Activated naive CD8-positive, alpha-beta T cell treated with anti-CD3 and anti-CD28 coated beads, Interleukin-2, amount 50 U/mL, for 24 hours (primary cell): ENCODE measurements at regions not wholly inside any gene's neighbourhood (a gene's known extent, or its start where the extent isn't known, plus 50 kb on each side); places are given as distances from the start of the nearest gene placed in this dataset.

Experiments
- ATAC-seq: fragments of 150-1000 bp; cut with Tn5 transposase; one replicate; pipeline ENCODE4 v1.10.0; 2021
- DNase-seq: peaks from one replicate; pipeline ENCODE4 v3.0.0; 2021
- H3K27ac Mint-ChIP-seq: one replicate; pipeline ENCODE4 v1.8.0; 2021; ENCODE audit warnings: mild to moderate bottlenecking, mixed read lengths
- H3K27me3 Mint-ChIP-seq: one replicate; pipeline ENCODE4 v1.8.0; 2021; ENCODE audit warnings: mixed read lengths
- H3K36me3 Mint-ChIP-seq: one replicate; pipeline ENCODE4 v1.8.0; 2021; ENCODE audit warnings: low read depth, mixed read lengths
- H3K4me1 Mint-ChIP-seq: one replicate; pipeline ENCODE4 v1.8.0; 2021; ENCODE audit warnings: mixed read lengths
- H3K4me3 Mint-ChIP-seq: one replicate; pipeline ENCODE4 v1.8.0; 2021; ENCODE audit warnings: mild to moderate bottlenecking, moderate library complexity, mixed read lengths
- H3K9me3 Mint-ChIP-seq: one replicate; pipeline ENCODE4 v1.8.0; 2021; ENCODE audit warnings: mixed read lengths

- no peaks in the 10 kb centered on the region for H3K36me3 Mint-ChIP-seq
These were observed 461.3 kb downstream of the ENC1 start for GRCh38 chr5:74179179-74179578.

DNA sequence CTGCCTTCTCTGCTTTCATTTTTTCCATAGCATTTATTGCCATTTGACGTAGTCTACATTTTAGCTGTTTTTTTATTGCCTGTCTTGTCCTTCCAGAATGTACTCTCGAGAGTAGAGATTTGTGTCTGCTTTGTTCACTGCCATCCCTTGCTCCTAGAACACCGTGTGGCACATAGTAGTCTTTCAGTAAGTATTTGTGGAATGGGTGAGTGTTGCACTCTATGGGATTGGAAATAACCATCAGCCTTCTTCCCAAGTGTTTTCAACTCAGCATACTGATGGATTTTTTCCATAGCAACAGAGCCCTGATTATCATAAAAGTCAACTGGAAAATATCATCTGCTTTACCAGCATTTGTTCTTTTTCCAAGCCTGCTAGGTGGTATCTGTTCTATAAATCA is 462.6 kb downstream of the ENC1 start:
- Mint-ChIP-seq H3K27me3 (peaks cover 14% of the 10 kb centered on the region), H3K9me3 (no peaks in the 10 kb centered on the region), H3K4me3 (no peak overlapping the region), H3K36me3 (no peaks in the 10 kb centered on the region), H3K4me1 (peaks cover 7% of the 10 kb centered on the region), H3K27ac (no peak overlapping the region)
- no peak for DNase-seq
- no peak for ATAC-seq

More at GRCh38 chr5:74179179-74179578, 461.3 kb downstream of the ENC1 start:
- Mint-ChIP-seq H3K27me3 (peaks cover 14% of the 10 kb centered on the region), H3K4me1 (peaks cover 7% of the 10 kb centered on the region), H3K27ac (no peak overlapping the region), H3K9me3 (no peaks in the 10 kb centered on the region), H3K4me3 (no peak overlapping the region)
- no peak for ATAC-seq
- DNase-seq: no peak

DNA sequence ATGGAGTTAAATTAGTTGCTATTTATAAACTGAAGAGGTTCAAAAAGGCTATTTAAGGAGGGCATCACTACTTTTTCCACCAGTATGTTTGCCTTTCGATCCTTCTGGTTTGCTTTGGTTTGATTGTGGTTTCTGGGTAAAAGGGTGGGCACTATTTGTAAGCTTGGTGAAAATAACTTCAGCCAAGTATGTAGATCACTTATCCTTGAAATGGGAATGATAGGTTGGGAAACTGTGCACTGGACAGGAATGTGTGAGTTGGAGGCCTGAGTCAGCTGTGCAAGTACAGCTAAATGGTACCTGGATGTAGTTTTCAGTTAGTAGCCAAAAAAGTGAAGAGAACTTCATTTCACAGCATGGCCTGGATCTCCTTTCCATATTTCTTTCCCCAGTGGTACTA is 466.2 kb downstream of the ENC1 start:
- H3K27me3 Mint-ChIP-seq: peaks cover 7% of the 10 kb centered on the region
- ATAC-seq (no peak), DNase-seq (no peak)
- no peaks in the 10 kb centered on the region for H3K4me1 Mint-ChIP-seq
- H3K36me3 Mint-ChIP-seq: no peaks in the 10 kb centered on the region
- H3K27ac Mint-ChIP-seq: no peak overlapping the region
- H3K9me3 Mint-ChIP-seq: no peaks in the 10 kb centered on the region
- H3K4me3 Mint-ChIP-seq: no peak overlapping the region

DNA sequence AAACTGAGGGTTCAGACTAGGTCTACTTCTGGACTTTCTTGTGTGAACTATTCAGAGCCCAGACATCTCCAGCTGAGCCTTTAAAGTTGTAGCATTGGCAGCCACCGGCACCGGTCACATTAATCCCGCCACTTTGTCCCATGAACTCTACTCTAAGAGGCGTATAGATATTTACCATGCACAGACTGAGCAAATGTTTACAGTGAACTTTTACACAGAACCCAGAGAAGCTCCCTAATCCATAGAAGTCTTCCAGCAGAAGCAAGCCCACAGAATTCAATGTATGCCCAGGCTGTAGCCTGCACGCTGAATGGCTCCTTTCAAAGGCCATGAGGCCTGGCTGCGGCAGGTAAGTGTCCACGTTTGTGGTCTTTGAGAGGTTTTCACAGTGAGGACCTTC is 466.9 kb downstream of the ENC1 start:
- H3K4me3 Mint-ChIP-seq: no peak overlapping the region
- no peak for ATAC-seq
- H3K9me3 Mint-ChIP-seq: no peaks in the 10 kb centered on the region
- peaks cover 7% of the 10 kb centered on the region for H3K27me3 Mint-ChIP-seq
- H3K36me3 Mint-ChIP-seq: no peaks in the 10 kb centered on the region
- no peaks in the 10 kb centered on the region for H3K4me1 Mint-ChIP-seq
- no peak for DNase-seq
- no peak overlapping the region for H3K27ac Mint-ChIP-seq

- Mint-ChIP-seq H3K4me1 (no peaks in the 10 kb centered on the region), H3K9me3 (no peaks in the 10 kb centered on the region), H3K27ac (no peak overlapping the region), H3K4me3 (no peak overlapping the region), H3K36me3 (no peaks in the 10 kb centered on the region), H3K27me3 (peaks cover 7% of the 10 kb centered on the region)
- ATAC-seq: no peak
- no peak for DNase-seq
These were observed 467.3 kb downstream of the ENC1 start for GRCh38 chr5:74173241-74173640.

DNA sequence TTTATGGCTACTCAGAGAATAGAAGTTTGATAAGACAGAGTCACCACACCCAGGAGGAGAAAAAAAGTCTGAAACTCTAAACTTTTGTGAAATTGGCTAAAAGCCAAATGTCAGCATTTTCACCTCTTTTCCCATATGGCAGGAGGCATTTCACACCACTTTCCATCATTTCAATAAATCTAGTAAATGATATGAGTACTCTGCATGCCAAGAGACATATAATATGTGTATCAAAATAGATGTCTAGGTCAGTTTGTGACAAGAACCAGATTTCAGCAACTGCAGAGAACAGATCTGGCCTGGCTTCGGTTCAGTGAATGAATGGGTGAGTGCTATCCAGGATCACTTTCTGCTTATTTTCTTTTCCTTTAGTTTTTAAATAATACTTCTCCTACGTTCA is 470.8 kb downstream of the ENC1 start:
- Mint-ChIP-seq H3K4me1 (no peaks in the 10 kb centered on the region), H3K4me3 (no peak overlapping the region), H3K9me3 (no peaks in the 10 kb centered on the region), H3K27me3 (peaks cover 4% of the 10 kb centered on the region), H3K27ac (no peak overlapping the region), H3K36me3 (no peaks in the 10 kb centered on the region)
- DNase-seq: no peak
- no peak for ATAC-seq

- Mint-ChIP-seq H3K36me3 (no peaks in the 10 kb centered on the region), H3K27me3 (peaks cover 4% of the 10 kb centered on the region), H3K4me1 (no peaks in the 10 kb centered on the region), H3K27ac (no peak overlapping the region), H3K4me3 (no peak overlapping the region), H3K9me3 (no peaks in the 10 kb centered on the region)
- no peak for DNase-seq
- no peak for ATAC-seq
These were observed 472.6 kb downstream of the ENC1 start for GRCh38 chr5:74167930-74168315.

DNA sequence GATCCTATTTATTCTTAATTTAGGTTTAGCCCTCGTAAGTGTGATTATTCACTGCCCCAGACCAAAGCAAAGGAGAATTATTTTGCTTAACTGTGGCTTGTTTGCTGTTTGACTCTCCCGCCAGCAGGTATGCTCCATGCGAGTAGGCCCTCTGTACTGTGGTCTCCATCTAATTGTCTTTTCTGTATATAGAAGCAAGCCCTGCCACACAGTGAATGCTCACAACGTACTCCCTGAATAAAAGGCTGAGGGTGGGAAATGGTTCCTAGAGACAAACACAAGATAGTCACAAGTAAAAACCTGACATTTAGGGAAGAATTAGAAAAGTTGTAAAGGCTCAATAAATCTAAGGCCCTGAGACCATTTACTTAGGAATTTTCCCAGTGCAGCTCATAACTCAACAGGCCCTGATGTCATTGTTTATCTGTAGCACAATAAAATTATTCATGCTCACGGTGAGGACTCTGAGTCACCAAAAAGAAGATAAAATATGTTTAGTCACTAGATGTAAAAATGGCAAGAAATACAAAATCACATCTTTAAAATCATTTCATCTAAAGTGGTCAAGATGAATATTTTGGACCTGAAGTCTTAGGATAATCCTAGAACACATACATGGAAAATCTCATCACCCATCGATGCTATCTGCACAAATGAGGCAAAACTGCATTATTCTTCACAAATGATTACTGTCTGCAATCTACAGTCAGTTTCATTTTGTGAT is 473.2 kb downstream of the ENC1 start:
- DNase-seq: no peak
- H3K36me3 Mint-ChIP-seq: no peaks in the 10 kb centered on the region

DNA sequence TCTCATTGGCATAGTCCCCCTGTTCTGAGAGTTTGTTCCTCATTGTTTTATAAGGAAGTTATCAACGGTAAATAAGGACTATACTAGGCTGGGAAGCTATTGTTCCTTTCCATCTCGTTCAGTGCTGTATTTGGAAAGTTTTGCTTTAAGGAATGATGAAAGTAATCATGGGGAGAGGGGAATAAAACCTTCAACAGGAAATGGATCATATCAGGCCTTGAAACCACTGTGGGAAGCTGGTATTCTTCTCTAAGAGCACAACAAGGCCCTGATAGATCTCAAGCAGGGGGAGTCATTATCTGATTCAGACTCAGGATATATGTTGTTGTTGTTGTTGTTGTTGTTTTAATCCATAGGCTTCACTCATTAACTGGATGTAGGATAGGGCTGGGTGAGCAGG is 474.5 kb downstream of the ENC1 start:
- DNase-seq (no peak), ATAC-seq (no peak)
- Mint-ChIP-seq H3K4me1 (no peaks in the 10 kb centered on the region), H3K4me3 (no peak overlapping the region), H3K36me3 (no peaks in the 10 kb centered on the region), H3K27ac (no peak overlapping the region), H3K9me3 (no peaks in the 10 kb centered on the region), H3K27me3 (peaks cover 4% of the 10 kb centered on the region)

More for the DNA sequence above, 473.2 kb downstream of the ENC1 start:
- H3K4me3 Mint-ChIP-seq: no peak overlapping the region
- no peaks in the 10 kb centered on the region for H3K9me3 Mint-ChIP-seq
- no peak overlapping the region for H3K27ac Mint-ChIP-seq
- no peak for ATAC-seq
- H3K27me3 Mint-ChIP-seq: peaks cover 4% of the 10 kb centered on the region
- H3K4me1 Mint-ChIP-seq: no peaks in the 10 kb centered on the region

GRCh38 chr5:74164725-74165235 is 475.7 kb downstream of the ENC1 start:
- DNase-seq (no peak), ATAC-seq (no peak)
- Mint-ChIP-seq H3K36me3 (no peaks in the 10 kb centered on the region), H3K4me3 (no peak overlapping the region), H3K9me3 (no peaks in the 10 kb centered on the region), H3K27me3 (peaks cover 4% of the 10 kb centered on the region), H3K4me1 (no peaks in the 10 kb centered on the region), H3K27ac (no peak overlapping the region)

DNA sequence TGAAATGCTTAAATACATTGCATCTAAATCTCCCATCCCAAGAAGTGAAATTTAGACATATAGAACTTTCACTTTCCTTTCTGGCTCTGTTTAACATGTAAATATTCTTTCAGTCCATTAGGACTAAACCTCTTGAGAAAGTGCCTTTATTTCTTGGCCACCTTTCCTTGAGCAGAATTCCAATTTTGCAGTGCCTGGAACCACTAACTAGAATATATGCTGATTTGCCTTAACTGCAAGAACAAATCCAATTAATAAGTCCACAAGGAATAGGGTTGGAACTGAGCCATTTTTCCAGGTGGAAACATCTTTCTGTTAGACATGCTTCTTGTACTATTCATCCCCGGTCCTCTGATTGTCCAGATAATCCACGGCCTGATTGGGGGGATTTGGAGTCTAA is 478.0 kb downstream of the ENC1 start:
- Mint-ChIP-seq H3K4me1 (no peaks in the 10 kb centered on the region), H3K36me3 (no peaks in the 10 kb centered on the region), H3K4me3 (no peak overlapping the region), H3K27ac (no peak overlapping the region), H3K9me3 (no peaks in the 10 kb centered on the region), H3K27me3 (peaks cover 4% of the 10 kb centered on the region)
- ATAC-seq: no peak
- no peak for DNase-seq

DNA sequence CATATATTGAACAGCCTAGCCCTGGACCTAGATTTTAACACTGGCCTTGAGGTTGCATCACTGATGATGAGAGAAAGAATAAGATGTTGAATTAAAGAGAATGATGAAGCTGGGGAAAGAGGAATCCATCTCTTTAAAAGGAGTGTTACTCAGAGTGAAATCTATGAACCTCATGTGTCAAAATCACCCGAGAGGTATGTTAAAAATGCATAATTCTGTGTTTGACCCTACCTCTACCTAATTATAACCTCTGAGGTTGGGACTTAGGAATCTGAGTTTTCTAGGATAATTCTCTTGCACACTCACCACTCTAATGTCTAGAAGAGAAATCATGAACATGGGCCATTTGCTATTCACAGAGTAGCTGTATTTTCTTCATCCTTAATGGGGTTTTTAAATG is 479.4 kb downstream of the ENC1 start:
- no peaks in the 10 kb centered on the region for H3K4me1 Mint-ChIP-seq

DNA sequence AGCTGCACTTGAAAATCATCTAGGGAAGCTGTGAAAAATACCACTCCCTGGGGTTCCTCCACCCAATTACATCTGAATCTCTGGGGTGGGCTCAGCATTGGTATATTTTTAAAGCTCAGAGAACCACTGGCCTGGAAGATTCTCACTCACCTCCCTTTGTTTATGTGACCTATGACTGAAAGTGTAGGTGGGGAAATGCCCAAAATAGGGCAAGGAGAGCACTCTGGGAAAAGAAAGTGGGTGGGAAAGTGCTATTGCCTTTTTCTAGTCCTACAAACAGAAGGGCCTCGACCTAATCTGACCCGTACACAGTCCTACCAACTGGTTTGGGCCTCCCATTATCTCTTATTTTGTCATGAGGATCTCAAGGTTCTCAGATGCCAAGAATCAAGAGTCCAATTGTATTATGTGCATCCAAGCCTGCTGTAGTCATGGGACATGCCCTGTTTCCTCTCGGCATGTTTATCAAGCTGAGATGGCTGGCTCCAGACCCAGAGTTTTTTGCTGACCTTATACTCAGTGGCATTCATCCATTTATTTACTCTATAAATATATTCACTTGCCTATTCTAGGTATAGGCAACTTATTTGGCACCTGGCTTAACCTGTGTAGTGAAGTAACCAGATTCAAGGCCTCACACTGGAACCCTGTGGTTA is 483.7 kb downstream of the ENC1 start:
- ATAC-seq (no peak), DNase-seq (no peak)
- H3K9me3 Mint-ChIP-seq: no peaks in the 10 kb centered on the region
- no peaks in the 10 kb centered on the region for H3K36me3 Mint-ChIP-seq
- no peaks in the 10 kb centered on the region for H3K27me3 Mint-ChIP-seq
- H3K4me1 Mint-ChIP-seq: no peaks in the 10 kb centered on the region
- H3K27ac Mint-ChIP-seq: no peak overlapping the region
- H3K4me3 Mint-ChIP-seq: no peak overlapping the region

More for the DNA sequence above, 479.4 kb downstream of the ENC1 start:
- ATAC-seq (no peak), DNase-seq (no peak)
- Mint-ChIP-seq H3K27ac (no peak overlapping the region), H3K27me3 (no peaks in the 10 kb centered on the region), H3K36me3 (no peaks in the 10 kb centered on the region), H3K9me3 (no peaks in the 10 kb centered on the region), H3K4me3 (no peak overlapping the region)

DNA sequence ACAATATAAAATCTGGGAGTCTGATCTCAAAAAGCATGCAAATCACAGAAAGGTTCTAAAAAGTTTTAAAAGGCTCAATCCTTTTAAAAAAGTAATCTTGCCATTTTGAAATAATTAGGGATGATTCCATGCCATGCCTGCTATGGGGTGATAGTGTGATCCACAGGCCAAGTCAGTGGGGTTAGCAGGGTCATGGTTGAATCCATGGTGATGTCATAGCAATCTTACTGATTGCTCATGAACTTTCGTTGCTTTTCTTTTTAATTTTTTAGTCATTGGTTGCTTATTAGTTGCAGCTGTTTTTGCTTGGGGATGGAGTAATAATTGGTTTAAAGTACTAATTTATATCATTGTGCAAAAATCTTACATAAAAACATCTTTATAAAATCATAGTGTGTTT is 485.0 kb downstream of the ENC1 start:
- H3K9me3 Mint-ChIP-seq: no peaks in the 10 kb centered on the region
- H3K27ac Mint-ChIP-seq: no peak overlapping the region
- DNase-seq (no peak), ATAC-seq (no peak)
- no peak overlapping the region for H3K4me3 Mint-ChIP-seq
- peaks cover 3% of the 10 kb centered on the region for H3K27me3 Mint-ChIP-seq
- H3K4me1 Mint-ChIP-seq: no peaks in the 10 kb centered on the region
- H3K36me3 Mint-ChIP-seq: no peaks in the 10 kb centered on the region

DNA sequence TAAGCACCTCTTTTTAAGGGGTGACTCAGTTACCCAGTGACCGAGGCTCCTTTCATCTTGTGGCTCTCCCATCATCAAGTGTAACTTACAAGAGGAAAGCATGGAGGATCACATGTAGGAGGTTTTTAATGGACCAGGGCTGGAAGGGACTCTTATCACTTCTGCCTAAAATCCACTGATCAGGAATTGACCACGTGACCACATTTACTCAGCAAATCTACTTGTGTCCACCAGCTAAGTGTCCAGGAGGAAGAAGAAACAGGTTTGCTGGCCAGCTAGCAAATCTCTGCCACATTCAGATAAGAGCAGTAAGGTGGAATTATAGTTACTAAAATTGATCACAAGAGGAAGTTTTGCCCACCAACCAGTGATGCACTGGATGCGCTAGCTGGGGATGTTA is 486.0 kb downstream of the ENC1 start:
- no peaks in the 10 kb centered on the region for H3K36me3 Mint-ChIP-seq
- no peak overlapping the region for H3K27ac Mint-ChIP-seq
- H3K27me3 Mint-ChIP-seq: peaks cover 5% of the 10 kb centered on the region
- H3K4me1 Mint-ChIP-seq: no peaks in the 10 kb centered on the region
- H3K4me3 Mint-ChIP-seq: no peak overlapping the region
- DNase-seq: no peak
- no peaks in the 10 kb centered on the region for H3K9me3 Mint-ChIP-seq
- no peak for ATAC-seq
